ENCODE measurements at regions not wholly inside any gene's neighbourhood (a gene's known extent, or its start where the extent isn't known, plus 50 kb on each side); places are given as distances from the start of the nearest gene placed in this dataset.

GRCh38 chr4:123298801-123299200 lies 97.8 kb upstream of the SPRY1 start:
- TF ChIP-seq CTCF (IDR thresholded peaks at IDR 0.05; ENCODE audit: insufficient read depth, low read length, poor library complexity, severe bottlenecking): no peak
- no peak overlapping the region for H3K4me3 ChIP-seq (replicated peaks; ENCODE audit: low read depth, low read length)
- H3K36me3 ChIP-seq (ENCODE audit: control insufficient read depth, insufficient read depth, low read length): no peaks in the 10 kb centered on the region
- no peaks in the 10 kb centered on the region for H3K27me3 ChIP-seq (replicated peaks; ENCODE audit: control insufficient read depth, insufficient read depth, low read length)
- DNase-seq (ENCODE audit: extremely low read depth, insufficient read length): no peak

- Histone ChIP-seq H3K4me3 (replicated peaks; ENCODE audit: low read depth, low read length) (no peak overlapping the region), H3K27me3 (replicated peaks; ENCODE audit: control insufficient read depth, insufficient read depth, low read length) (no peaks in the 10 kb centered on the region), H3K36me3 (ENCODE audit: control insufficient read depth, insufficient read depth, low read length) (no peaks in the 10 kb centered on the region)
- no peak for DNase-seq (ENCODE audit: extremely low read depth, insufficient read length)
- TF ChIP-seq CTCF (IDR thresholded peaks at IDR 0.05; ENCODE audit: insufficient read depth, low read length, poor library complexity, severe bottlenecking): no peak
Measured at GRCh38 chr4:123299212-123299691, 97.3 kb upstream of the SPRY1 start.

GRCh38 chr4:123300222-123301039 lies 96.2 kb upstream of the SPRY1 start:
- Histone ChIP-seq H3K4me3 (replicated peaks; ENCODE audit: low read depth, low read length) (no peak overlapping the region), H3K36me3 (ENCODE audit: control insufficient read depth, insufficient read depth, low read length) (no peaks in the 10 kb centered on the region; the same call in 1 of the 2 replicates), H3K27me3 (replicated peaks; ENCODE audit: control insufficient read depth, insufficient read depth, low read length) (no peaks in the 10 kb centered on the region)
- no peak for DNase-seq (ENCODE audit: extremely low read depth, insufficient read length)
- TF ChIP-seq CTCF (IDR thresholded peaks at IDR 0.05; ENCODE audit: insufficient read depth, low read length, poor library complexity, severe bottlenecking): no peak

DNA sequence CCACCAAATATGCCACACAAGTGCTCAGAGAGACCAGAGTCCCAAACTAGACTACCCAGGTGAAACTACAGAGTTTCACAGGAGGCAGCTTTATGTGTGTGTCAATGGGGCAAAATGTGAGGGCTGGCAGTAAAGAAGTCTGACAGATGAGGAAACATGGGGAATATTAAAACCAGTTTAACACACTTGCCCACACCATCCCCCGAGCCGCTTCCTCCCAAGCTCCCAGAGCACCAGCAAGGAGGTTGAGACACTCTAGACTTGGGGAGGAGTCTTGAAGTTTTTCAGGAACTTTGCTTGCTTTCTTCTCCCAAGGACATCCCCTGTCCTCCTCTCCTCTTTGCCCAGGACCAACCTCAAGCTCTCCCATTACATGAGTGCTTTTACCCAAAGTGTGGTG lies 94.7 kb upstream of the SPRY1 start:
- no peak for TF ChIP-seq CTCF (IDR thresholded peaks at IDR 0.05; ENCODE audit: insufficient read depth, low read length, poor library complexity, severe bottlenecking)
- no peaks in the 10 kb centered on the region; the same call in 1 of the 2 replicates for H3K36me3 ChIP-seq (ENCODE audit: control insufficient read depth, insufficient read depth, low read length)
- no peak for DNase-seq (ENCODE audit: extremely low read depth, insufficient read length)
- H3K27me3 ChIP-seq (replicated peaks; ENCODE audit: control insufficient read depth, insufficient read depth, low read length): no peaks in the 10 kb centered on the region
- no peak overlapping the region for H3K4me3 ChIP-seq (replicated peaks; ENCODE audit: low read depth, low read length)

DNA sequence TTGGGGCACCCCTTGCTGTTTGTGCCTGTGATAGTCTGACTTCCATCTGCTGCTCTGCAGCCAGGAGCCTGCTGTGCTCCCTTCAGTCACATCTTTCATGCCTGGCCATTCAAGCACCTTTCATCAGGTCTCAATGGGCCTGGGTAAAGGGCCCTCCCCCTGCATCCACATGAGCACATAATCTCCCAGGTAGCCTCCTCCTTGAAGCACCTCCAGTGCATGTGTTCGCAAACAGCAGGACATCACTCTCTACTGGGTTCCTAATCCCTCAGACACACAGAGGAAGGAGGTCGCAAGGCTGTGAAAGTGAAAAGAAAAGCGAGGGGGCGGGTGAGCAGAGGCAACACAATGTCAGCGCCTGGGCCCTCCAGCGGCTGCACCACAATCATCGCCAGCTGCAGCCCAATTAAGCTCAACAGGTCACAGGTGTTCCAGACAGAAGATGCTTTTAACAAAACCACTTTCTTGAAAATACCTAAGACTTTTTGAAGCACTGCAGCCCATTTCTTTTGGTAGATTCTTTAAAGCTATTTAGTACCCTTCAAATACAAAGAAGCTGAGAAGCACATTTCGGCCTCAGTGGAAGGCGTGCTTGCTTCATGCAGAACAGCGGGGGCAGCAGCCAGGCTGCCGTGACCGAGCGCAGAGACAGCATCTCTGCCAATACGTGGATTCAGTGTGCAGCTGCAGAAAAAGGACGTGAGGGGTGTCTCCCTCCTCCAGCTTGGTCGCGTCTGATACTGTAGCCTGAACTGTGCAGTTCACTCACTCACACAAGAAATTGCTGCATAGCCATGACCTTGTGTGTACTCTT lies 92.2 kb upstream of the SPRY1 start:
- H3K27me3 ChIP-seq (replicated peaks; ENCODE audit: control insufficient read depth, insufficient read depth, low read length): no peaks in the 10 kb centered on the region
- TF ChIP-seq CTCF (IDR thresholded peaks at IDR 0.05; ENCODE audit: insufficient read depth, low read length, poor library complexity, severe bottlenecking): no peak
- H3K36me3 ChIP-seq (ENCODE audit: control insufficient read depth, insufficient read depth, low read length): no peaks in the 10 kb centered on the region; the same call in 1 of the 2 replicates
- no peak overlapping the region for H3K4me3 ChIP-seq (replicated peaks; ENCODE audit: low read depth, low read length)
- DNase-seq (ENCODE audit: extremely low read depth, insufficient read length): peak; percentile 15
